Activated naive CD8-positive, alpha-beta T cell treated with anti-CD3 and anti-CD28 coated beads, Interleukin-2, amount 10 ng/mL, durations not matched to agents 7 days and 5 days (primary cell): ENCODE measurements at regions not wholly inside any gene's neighbourhood (a gene's known extent, or its start where the extent isn't known, plus 50 kb on each side); places are given as distances from the start of the nearest gene placed in this dataset.

Source experiments
- ATAC-seq: fragments of 150-1000 bp; cut with Tn5 transposase; one replicate; pipeline ENCODE4 v1.10.0; 2021; ENCODE audit warnings: low read depth, moderate library complexity
- POLR2A ChIA-PET: fragments of 350-600 bp; sonication (Branson Sonifier 250); formaldehyde crosslinking; loops from one replicate; lab custom pipeline; 2021; ENCODE audit warnings: antibody characterized with exemption; lab: Charles Lee
- DNase-seq: peaks from one replicate; pipeline ENCODE4 v3.0.0; 2021
- H3K27ac Mint-ChIP-seq: one replicate; pipeline ENCODE4 v1.8.0; 2022; ENCODE audit warnings: mild to moderate bottlenecking, mixed read lengths
- H3K27me3 Mint-ChIP-seq: one replicate; pipeline ENCODE4 v1.8.0; 2022; ENCODE audit warnings: mild to moderate bottlenecking, moderate library complexity, mixed read lengths
- H3K36me3 Mint-ChIP-seq: one replicate; pipeline ENCODE4 v1.8.0; 2021; ENCODE audit warnings: mild to moderate bottlenecking, mixed read lengths
- H3K4me1 Mint-ChIP-seq: one replicate; pipeline ENCODE4 v1.8.0; 2021; ENCODE audit warnings: mixed read lengths
- H3K4me3 Mint-ChIP-seq: one replicate; pipeline ENCODE4 v1.8.0; 2022; ENCODE audit warnings: mild to moderate bottlenecking, moderate library complexity, mixed read lengths
- H3K9me3 Mint-ChIP-seq: one replicate; pipeline ENCODE4 v1.8.0; 2021; ENCODE audit warnings: mixed read lengths

DNA sequence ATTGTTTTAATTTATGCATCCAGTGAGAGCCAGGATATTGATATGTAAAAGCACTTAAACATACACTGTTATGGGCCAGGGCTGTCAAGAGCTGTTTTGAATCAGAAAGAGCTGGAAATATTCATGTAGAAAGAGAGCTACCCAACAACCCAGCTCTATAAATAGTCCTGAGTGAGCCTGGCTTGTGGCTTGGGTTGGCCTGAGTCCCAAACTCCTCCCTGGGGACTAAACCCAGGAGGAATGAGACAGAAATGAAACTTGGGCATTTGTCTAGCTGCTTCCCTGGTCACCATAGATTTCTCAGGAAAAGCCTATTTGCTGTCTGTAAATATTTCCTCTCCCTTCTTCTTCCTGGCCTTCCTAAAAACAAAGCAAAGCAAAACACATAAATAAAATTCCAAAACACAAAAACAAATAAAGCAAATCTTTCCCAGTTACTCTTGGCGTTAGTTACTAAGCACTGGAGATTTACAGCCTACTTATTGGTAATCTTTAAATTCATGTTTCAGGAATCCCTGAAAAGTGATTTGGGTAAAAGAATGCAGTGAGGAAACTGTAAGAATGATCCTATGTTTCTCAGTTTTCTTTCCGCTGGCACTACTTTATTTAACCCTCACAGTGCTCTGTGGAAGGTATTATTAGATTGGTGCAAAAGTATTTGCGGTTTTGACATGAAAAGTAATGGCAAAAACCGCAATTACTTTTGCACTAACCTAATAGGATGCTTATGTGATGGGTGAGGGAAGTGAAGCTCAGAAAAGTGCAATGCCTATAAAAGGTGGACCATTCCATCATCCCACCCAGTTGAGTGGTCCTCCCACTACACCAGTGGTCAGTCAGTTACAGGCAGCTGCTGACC, 111.8 kb downstream of the CARTPT start:
- ATAC-seq (no peak), DNase-seq (no peak)
- peaks cover 4% of the 10 kb centered on the region for H3K4me1 Mint-ChIP-seq
- peaks cover 6% of the 10 kb centered on the region for H3K27me3 Mint-ChIP-seq
- H3K27ac Mint-ChIP-seq = no peak overlapping the region
- POLR2A ChIA-PET = no interaction called here
- H3K9me3 Mint-ChIP-seq = peaks cover 16% of the 10 kb centered on the region
- peaks cover 4% of the 10 kb centered on the region for H3K36me3 Mint-ChIP-seq
- H3K4me3 Mint-ChIP-seq = no peak overlapping the region

DNA sequence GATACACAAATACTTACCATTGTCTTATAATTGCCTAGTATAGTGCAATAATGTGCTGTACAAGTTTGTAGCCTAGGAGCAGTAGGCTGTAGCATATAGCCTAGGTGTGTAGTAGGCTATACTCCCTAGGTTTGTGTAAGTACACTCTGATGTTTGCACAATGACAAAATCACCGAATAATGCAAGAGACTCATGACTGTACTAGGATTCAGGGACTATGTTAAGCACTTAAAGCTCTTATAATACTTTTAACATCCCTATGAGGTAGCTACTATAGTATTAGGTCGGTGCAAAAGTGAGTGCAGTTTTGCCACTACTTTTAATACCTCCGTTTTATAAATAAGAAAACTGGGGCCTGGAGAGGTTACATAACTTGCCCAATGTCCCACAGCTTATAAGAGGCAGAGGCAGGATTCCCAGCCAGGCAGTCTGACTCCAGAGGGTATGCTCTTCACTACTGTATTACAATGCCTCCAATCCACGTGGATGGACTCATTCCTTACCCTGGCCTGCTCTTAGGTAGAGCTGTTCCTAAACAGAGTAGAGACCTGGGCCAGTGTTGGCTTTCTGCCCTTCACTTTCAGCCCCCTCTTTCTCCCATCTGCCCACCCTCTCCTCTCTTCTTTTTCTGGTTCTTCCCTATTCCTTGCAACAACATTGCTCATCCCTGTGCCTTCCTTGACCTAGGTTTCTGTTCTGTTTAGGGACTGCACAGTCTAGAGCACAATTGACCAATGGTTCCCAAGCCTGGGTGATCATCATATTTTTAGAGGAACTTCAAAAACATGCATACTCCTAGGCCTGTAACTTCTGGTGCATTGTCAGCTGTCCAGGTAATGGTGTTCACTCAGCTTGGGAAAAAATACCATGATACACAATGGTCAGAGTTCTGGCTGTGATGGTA, 114.0 kb downstream of the CARTPT start:
- POLR2A ChIA-PET = no interaction called here
- H3K4me3 Mint-ChIP-seq = no peak overlapping the region
- H3K27me3 Mint-ChIP-seq = peaks cover 2% of the 10 kb centered on the region
- no peak overlapping the region for H3K27ac Mint-ChIP-seq
- DNase-seq (no peak), ATAC-seq (no peak)
- peaks cover 4% of the 10 kb centered on the region for H3K4me1 Mint-ChIP-seq
- H3K9me3 Mint-ChIP-seq = peaks cover 8% of the 10 kb centered on the region
- H3K36me3 Mint-ChIP-seq = peaks cover 4% of the 10 kb centered on the region

DNA sequence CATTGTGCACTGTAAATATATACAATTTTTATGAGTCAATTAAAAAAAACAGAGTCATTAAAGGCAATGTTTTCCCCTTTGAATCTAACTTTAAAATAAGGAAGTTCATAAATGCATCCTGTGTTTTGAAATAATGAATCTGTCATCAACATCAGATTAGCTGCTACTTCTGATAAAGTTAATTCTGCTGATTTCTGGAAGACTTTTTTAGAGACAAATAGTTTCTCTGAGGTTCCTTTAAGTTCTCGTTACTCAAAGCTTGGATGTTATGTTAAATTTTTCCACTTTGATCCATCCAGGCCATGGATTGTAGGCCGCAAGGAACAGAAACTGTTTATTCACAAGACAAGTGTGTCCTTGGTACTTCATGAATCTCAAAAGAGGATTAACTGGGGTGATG, 115.5 kb downstream of the CARTPT start:
- H3K27ac Mint-ChIP-seq = no peak overlapping the region
- DNase-seq (no peak), ATAC-seq (no peak)
- H3K9me3 Mint-ChIP-seq = no peaks in the 10 kb centered on the region
- H3K4me3 Mint-ChIP-seq = no peak overlapping the region
- POLR2A ChIA-PET = no interaction called here
- H3K36me3 Mint-ChIP-seq = no peaks in the 10 kb centered on the region
- no peaks in the 10 kb centered on the region for H3K27me3 Mint-ChIP-seq
- H3K4me1 Mint-ChIP-seq = no peaks in the 10 kb centered on the region

DNA sequence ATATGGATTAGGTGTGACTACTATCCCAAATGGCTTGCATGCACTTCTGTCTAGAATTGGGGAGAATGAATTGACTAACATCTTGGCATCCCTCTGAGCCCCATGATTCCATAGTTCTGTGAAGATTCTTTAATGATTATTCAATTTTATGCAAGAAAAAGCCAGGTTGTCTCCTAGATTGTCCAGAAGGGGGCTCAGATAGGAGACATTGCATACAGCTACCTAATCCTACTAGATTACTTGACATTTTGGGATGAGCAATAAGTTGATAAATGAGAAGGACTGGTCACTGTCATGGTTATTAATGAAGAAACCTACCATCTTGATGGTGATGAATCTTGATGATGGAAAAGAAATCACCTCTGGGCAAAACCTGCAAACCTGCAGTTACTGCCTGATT, 117.0 kb downstream of the CARTPT start:
- Mint-ChIP-seq H3K27ac (no peak overlapping the region), H3K4me3 (no peak overlapping the region), H3K27me3 (no peaks in the 10 kb centered on the region), H3K9me3 (no peaks in the 10 kb centered on the region), H3K36me3 (no peaks in the 10 kb centered on the region), H3K4me1 (no peaks in the 10 kb centered on the region)
- POLR2A ChIA-PET = no interaction called here
- ATAC-seq (no peak), DNase-seq (no peak)

DNA sequence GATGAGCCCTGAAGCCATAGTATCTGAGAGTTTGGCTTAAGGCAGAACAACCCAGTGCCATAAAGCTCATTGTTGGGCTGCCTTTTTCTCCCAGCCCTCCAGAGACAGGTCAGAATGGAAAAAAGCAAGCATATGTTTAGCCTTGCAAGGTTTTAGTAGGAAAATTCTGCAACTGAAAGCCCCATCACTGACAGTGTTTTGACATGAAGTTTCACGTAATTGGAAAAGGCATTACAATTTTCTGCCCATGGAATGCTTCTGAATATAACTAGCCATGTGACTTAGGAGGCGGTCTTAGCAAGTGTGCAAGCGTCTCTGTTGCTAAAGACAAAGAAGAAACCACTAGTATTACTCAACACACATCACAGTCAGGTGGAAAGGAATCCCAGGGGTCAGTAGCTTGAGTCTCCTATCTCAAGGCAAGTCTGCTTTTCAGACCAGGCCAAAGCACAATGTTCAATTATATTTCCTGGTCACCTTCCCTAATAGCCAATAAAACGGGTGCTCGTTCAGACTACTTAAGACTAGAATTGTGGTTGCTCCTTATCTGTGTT, 117.6 kb downstream of the CARTPT start:
- POLR2A ChIA-PET = no interaction called here
- H3K36me3 Mint-ChIP-seq = no peaks in the 10 kb centered on the region
- H3K4me1 Mint-ChIP-seq = no peaks in the 10 kb centered on the region
- no peak for DNase-seq
- no peak overlapping the region for H3K27ac Mint-ChIP-seq
- H3K9me3 Mint-ChIP-seq = no peaks in the 10 kb centered on the region
- H3K27me3 Mint-ChIP-seq = no peaks in the 10 kb centered on the region
- no peak overlapping the region for H3K4me3 Mint-ChIP-seq
- no peak for ATAC-seq

DNA sequence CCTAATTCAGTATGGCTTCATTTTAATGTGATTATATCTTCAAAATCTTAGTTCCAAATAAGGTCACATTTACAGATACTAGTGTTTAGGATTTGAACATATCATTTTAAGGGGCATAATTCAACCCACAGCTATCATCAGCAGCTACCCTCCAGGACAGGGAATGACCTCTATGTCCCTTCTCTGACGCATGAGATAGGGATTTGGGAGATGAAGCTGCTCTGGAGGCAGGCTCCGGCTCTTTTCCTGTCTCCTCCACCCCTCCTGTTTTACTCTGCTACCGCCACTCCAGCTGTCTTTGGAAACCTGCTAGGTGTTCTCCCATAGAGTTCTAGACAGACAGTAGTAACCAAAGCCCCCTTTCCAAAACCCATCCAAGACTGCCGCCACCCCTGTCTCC, 119.2 kb downstream of the CARTPT start:
- Mint-ChIP-seq H3K9me3 (no peaks in the 10 kb centered on the region), H3K36me3 (no peaks in the 10 kb centered on the region), H3K4me1 (no peaks in the 10 kb centered on the region), H3K27me3 (peaks cover 3% of the 10 kb centered on the region), H3K4me3 (no peak overlapping the region), H3K27ac (no peak overlapping the region)
- no peak for DNase-seq
- no peak for ATAC-seq
- POLR2A ChIA-PET = no interaction called here

DNA sequence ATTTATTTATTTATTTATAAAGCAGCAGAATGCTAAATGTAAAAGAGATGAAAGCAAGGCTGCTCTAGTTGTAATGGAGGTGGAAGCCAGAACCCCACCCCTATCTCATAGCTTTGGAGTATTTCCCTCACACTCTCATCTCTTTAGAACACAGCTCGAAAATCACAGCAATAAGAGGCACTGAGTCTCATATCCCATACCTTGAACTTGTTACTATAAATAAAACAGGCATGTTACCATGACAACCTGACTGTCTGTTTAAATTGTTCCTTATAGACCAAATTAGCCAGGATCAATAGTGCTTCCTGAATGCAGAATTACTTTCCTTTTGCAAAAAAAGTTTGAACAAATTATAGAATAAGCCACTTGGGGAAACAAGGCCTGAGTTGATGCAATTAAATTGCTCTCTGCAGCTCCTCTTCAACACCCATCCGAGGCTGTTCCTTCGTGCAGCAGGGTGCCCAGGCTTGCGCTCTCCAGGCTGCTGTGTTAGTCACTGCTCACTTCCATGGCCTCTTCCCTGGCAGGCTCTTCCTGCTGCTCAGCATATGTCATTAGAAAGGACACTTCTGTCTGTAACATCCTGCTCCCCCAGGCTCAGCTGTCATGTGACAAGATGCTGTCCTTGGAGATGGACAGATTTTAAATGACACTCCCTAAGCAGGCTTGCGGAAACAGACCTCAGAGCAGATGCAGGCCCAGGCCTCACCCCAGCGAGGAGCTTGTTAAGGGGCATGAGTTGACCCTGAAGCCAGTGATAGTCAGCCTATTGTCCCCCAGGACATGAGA, 120.2 kb downstream of the CARTPT start:
- DNase-seq (no peak), ATAC-seq (no peak)
- Mint-ChIP-seq H3K4me3 (no peak overlapping the region), H3K4me1 (no peaks in the 10 kb centered on the region), H3K27ac (no peak overlapping the region), H3K36me3 (no peaks in the 10 kb centered on the region), H3K9me3 (no peaks in the 10 kb centered on the region), H3K27me3 (peaks cover 3% of the 10 kb centered on the region)
- POLR2A ChIA-PET = no interaction called here

DNA sequence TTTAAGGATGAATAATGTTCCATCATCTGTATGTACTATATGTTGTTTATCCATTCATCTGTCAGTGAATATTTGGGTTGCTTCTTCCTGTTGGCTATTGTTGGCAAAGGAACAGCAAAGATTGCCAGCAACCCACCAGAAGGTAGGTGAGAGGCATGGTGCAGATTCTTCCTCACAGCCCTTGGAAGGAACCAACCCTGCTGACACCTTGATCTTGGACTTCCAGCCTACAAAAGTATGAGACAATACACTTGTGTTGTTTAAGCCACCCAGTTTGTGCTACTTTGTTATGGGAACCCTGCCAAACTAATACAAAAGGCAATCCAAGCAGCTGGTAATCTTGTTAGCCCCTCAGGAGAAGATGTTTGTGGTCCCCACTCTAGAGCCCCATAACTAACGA, 122.0 kb downstream of the CARTPT start:
- ATAC-seq = no peak
- Mint-ChIP-seq H3K27me3 (peaks cover 4% of the 10 kb centered on the region), H3K9me3 (no peaks in the 10 kb centered on the region), H3K27ac (no peak overlapping the region), H3K36me3 (no peaks in the 10 kb centered on the region), H3K4me3 (no peak overlapping the region), H3K4me1 (no peaks in the 10 kb centered on the region)
- POLR2A ChIA-PET = no interaction called here
- DNase-seq = no peak

DNA sequence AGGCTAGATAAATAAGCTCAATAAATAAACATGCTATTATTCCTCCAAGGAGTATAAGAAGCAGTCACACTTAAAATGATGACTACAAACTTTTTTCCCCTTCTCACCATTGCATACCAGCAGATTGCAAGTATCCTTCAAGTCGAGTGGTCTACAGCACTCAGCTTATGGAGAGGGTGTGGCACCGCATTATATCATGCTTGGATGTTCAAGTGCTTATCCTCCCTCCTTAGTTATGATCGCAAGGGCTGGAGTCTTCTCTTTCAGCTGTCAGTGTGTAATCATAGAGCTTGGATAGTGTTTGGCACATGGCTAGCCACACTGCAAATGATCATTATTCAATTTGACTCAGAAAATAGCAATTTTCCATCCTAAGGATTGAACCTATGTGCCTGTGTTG, 124.0 kb downstream of the CARTPT start:
- DNase-seq = no peak
- H3K9me3 Mint-ChIP-seq = no peaks in the 10 kb centered on the region
- POLR2A ChIA-PET = no interaction called here
- H3K27ac Mint-ChIP-seq = no peak overlapping the region
- H3K27me3 Mint-ChIP-seq = peaks cover 15% of the 10 kb centered on the region
- ATAC-seq = no peak
- no peaks in the 10 kb centered on the region for H3K4me1 Mint-ChIP-seq
- H3K4me3 Mint-ChIP-seq = no peak overlapping the region
- no peaks in the 10 kb centered on the region for H3K36me3 Mint-ChIP-seq

DNA sequence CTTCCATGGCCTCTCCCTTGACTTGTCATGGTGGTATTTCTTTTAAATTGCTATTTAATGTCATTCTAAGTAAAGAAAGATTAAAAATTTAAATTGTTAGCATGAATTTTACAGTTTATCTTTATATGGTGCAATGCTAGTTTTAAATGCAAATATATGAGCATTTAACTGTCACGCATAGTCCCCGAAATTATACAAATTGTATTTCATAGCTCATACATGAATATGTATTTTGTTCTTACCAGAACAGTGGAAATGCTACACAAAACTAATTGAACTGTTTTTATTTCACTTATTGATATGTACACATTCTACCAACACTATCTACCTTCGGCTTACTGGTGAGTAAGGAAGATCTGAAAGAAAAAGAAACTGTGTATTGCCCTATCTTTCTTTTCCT, 125.8 kb downstream of the CARTPT start:
- DNase-seq (no peak), ATAC-seq (no peak)
- POLR2A ChIA-PET = no interaction called here
- Mint-ChIP-seq H3K4me3 (no peak overlapping the region), H3K27ac (no peak overlapping the region), H3K27me3 (peaks cover 15% of the 10 kb centered on the region), H3K36me3 (peaks cover 2% of the 10 kb centered on the region), H3K4me1 (no peaks in the 10 kb centered on the region), H3K9me3 (peaks cover 2% of the 10 kb centered on the region)

DNA sequence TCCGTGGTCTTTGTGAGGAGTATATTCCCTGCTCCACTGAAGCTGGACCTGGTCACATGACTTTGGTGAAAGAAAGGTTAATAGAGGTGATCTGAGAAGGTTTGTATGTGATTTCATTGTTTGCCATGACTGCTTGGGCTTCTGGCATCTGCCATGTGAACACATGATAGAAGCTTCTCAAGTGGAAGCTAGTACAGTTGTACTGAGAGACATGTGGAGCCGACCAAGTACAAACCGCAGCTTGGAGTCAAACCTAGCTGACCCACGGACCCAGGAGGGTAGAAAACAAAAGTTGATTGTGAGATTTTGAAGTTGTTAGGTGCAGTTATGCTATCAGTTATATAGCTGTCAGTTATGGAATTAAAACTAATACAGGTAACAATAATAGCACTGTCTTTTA, 140.4 kb downstream of the CARTPT start:
- DNase-seq (no peak), ATAC-seq (no peak)
- POLR2A ChIA-PET = no interaction called here
- Mint-ChIP-seq H3K27ac (no peak overlapping the region), H3K4me3 (no peak overlapping the region), H3K4me1 (no peaks in the 10 kb centered on the region), H3K9me3 (peaks cover 2% of the 10 kb centered on the region), H3K36me3 (no peaks in the 10 kb centered on the region), H3K27me3 (peaks cover 21% of the 10 kb centered on the region)

DNA sequence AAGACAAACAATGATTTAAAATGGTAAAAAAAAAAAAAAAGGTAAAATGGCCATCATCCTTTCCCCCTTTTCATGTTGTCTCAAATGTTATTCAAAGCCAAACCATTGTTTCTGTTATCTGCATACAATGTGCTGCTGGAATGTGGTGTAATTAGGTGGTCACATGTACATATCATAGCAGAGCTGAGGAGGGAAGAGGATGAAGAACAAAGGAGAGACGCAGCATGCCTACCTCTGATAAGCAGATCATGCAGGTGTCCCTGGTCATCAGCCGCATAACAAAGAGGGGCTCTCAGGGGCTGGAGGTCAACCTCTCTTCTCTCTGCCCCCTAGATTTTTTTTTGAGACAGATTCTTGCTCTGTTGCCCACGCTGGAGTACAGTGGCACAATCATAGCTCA, 141.0 kb downstream of the CARTPT start:
- POLR2A ChIA-PET = no interaction called here
- no peaks in the 10 kb centered on the region for H3K9me3 Mint-ChIP-seq
- ATAC-seq = no peak
- peaks cover 21% of the 10 kb centered on the region for H3K27me3 Mint-ChIP-seq
- DNase-seq = no peak
- H3K4me3 Mint-ChIP-seq = no peak overlapping the region
- H3K4me1 Mint-ChIP-seq = no peaks in the 10 kb centered on the region
- H3K36me3 Mint-ChIP-seq = no peaks in the 10 kb centered on the region
- no peak overlapping the region for H3K27ac Mint-ChIP-seq

DNA sequence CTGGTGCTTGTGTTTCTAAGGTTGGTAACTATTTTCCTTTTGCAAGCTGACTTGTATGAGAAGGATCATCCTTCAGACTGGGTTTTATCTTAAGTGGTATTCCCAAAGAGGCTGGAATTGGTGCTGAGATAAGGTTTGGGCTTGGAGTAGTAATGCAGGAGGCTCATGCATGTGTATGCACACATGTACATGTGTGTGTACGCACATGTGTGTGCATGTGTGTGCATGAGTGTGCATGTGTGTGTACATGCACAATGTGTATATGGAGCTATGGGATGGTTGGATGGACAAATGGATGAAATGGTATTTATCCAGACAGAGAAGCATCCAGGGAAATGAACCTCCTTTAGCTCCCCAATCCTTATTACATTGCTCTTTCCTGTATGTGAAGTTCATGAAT, 142.6 kb downstream of the CARTPT start:
- no peaks in the 10 kb centered on the region for H3K4me1 Mint-ChIP-seq
- no peaks in the 10 kb centered on the region for H3K36me3 Mint-ChIP-seq
- no peaks in the 10 kb centered on the region for H3K9me3 Mint-ChIP-seq
- H3K4me3 Mint-ChIP-seq = no peak overlapping the region
- H3K27ac Mint-ChIP-seq = no peak overlapping the region
- DNase-seq (no peak), ATAC-seq (no peak)
- peaks cover 18% of the 10 kb centered on the region for H3K27me3 Mint-ChIP-seq
- POLR2A ChIA-PET = no interaction called here
